OCI-LY1 (cell line): ENCODE measurements at regions not wholly inside any gene's neighbourhood (a gene's known extent, or its start where the extent isn't known, plus 50 kb on each side); places are given as distances from the start of the nearest gene placed in this dataset.

ENCODE experiments used
- H2AFZ ChIP-seq: fragments of 200-600 bp; sonication (generic), shearing (Covaris generic); 2 replicates; pipeline ENCODE4 v1.6.0; 2014; ENCODE audit warnings: antibody characterized with exemption, mild to moderate bottlenecking, low read length
- H3F3A ChIP-seq: fragments of 200-600 bp; sonication (generic), shearing (Covaris generic); 2 replicates; pipeline ENCODE4 v1.6.0; 2014; ENCODE audit warnings: mild to moderate bottlenecking, antibody characterized with exemption, low read length, moderate library complexity; ENCODE audit not compliant: insufficient read depth
- H3K27ac ChIP-seq: fragments of 200-600 bp; sonication (generic); 2 replicates; pipeline ENCODE4 v1.5.1; 2014; ENCODE audit warnings: low read length, mixed run types, mild to moderate bottlenecking, low read depth; ENCODE audit not compliant: poor library complexity, severe bottlenecking
- H3K27me3 ChIP-seq: fragments of 200-600 bp; sonication (generic); 2 replicates; pipeline ENCODE4 v1.6.0; 2014; ENCODE audit warnings: antibody characterized with exemption, mild to moderate bottlenecking, low read length, moderate library complexity; ENCODE audit not compliant: insufficient read depth
- H3K36me3 ChIP-seq: fragments of 200-600 bp; sonication (generic); 2 replicates; pipeline ENCODE4 v1.6.1; 2014; ENCODE audit warnings: mild to moderate bottlenecking, antibody characterized with exemption, low read length, moderate library complexity, mixed read lengths; ENCODE audit not compliant: insufficient read depth
- H3K4me1 ChIP-seq: fragments of 200-600 bp; sonication (generic); 2 replicates; pipeline ENCODE4 v1.5.1; 2014; ENCODE audit warnings: mild to moderate bottlenecking, low read length, moderate library complexity; ENCODE audit not compliant: insufficient read depth, severe bottlenecking
- H3K4me2 ChIP-seq: fragments of 200-600 bp; sonication (generic), shearing (Covaris generic); 2 replicates; pipeline ENCODE4 v1.6.1; 2014; ENCODE audit warnings: low read length
- H3K4me3 ChIP-seq: fragments of 200-600 bp; sonication (generic); 2 replicates; pipeline ENCODE4 v1.5.1; 2014; ENCODE audit warnings: low read length, low read depth, mild to moderate bottlenecking, mixed read lengths; ENCODE audit not compliant: poor library complexity, severe bottlenecking
- H3K79me2 ChIP-seq: fragments of 200-600 bp; shearing (Covaris generic); 2 replicates; pipeline ENCODE4 v1.6.1; 2016; ENCODE audit warnings: mixed run types, low read length, mixed read lengths; ENCODE audit not compliant: insufficient read depth
- H3K9ac ChIP-seq: fragments of 200-600 bp; sonication (generic), shearing (Covaris generic); 2 replicates; pipeline ENCODE4 v1.6.1; 2014; ENCODE audit warnings: mild to moderate bottlenecking, low read length, mixed read lengths
- H3K9me2 ChIP-seq: fragments of 200-600 bp; sonication (generic), shearing (Covaris generic); 2 replicates; pipeline ENCODE4 v1.6.1; 2014; ENCODE audit warnings: low read depth, mild to moderate bottlenecking, low read length, mixed read lengths
- H3K9me3 ChIP-seq: fragments of 200-600 bp; shearing (Covaris generic); 2 replicates; pipeline ENCODE4 v1.6.1; 2014; ENCODE audit warnings: low read length, mixed read lengths
- H4K20me1 ChIP-seq: fragments of 200-600 bp; sonication (generic), shearing (Covaris generic); 2 replicates; pipeline ENCODE4 v1.6.0; 2016; ENCODE audit warnings: mild to moderate bottlenecking, low read length; ENCODE audit not compliant: insufficient read depth
- CTCF ChIP-seq: fragments of 200-600 bp; sonication (generic), shearing (Covaris generic); IDR thresholded peaks from 2 replicates; pipeline ENCODE4 v1.5.1; 2017; ENCODE audit warnings: mild to moderate bottlenecking, antibody characterized with exemption, low read length, moderate library complexity, mixed read lengths
- EZH2 ChIP-seq: fragments of 200-600 bp; sonication (generic), shearing (Covaris generic); IDR thresholded peaks from 2 replicates; pipeline ENCODE4 v1.8.0; 2017; ENCODE audit warnings: borderline replicate concordance, mixed run types, mild to moderate bottlenecking, antibody characterized with exemption, low read length, moderate library complexity, mixed read lengths

GRCh38 chr1:89457046-89457445 lies 67.6 kb upstream of the LRRC8B start:
- Histone ChIP-seq H3K4me2 (no peak overlapping the region), H3K9me2 (no peaks in the 10 kb centered on the region), H3F3A (peaks cover 3% of the 10 kb centered on the region; the same call in 1 of the 2 replicates), H3K4me1 (no peaks in the 10 kb centered on the region), H3K36me3 (no peaks in the 10 kb centered on the region), H3K27ac (no peak overlapping the region), H3K4me3 (no peak overlapping the region), H3K9me3 (no peaks in the 10 kb centered on the region), H3K9ac (no peak overlapping the region), H4K20me1 (no peaks in the 10 kb centered on the region), H2AFZ (no peak overlapping the region), H3K79me2 (no peaks in the 10 kb centered on the region), H3K27me3 (no peaks in the 10 kb centered on the region)
- no peak for TF ChIP-seq CTCF
- no peak for TF ChIP-seq EZH2

- H3K36me3 ChIP-seq, result no peaks in the 10 kb centered on the region
- no peaks in the 10 kb centered on the region for H3K4me1 ChIP-seq
- H3F3A ChIP-seq, result peaks cover 3% of the 10 kb centered on the region; the same call in 1 of the 2 replicates
- H3K9me3 ChIP-seq, result no peaks in the 10 kb centered on the region
- no peaks in the 10 kb centered on the region for H3K9me2 ChIP-seq
- no peak overlapping the region for H3K27ac ChIP-seq
- no peaks in the 10 kb centered on the region for H3K27me3 ChIP-seq
- H4K20me1 ChIP-seq, result no peaks in the 10 kb centered on the region
- H3K79me2 ChIP-seq, result no peaks in the 10 kb centered on the region
- H2AFZ ChIP-seq, result no peak overlapping the region
- no peak overlapping the region for H3K4me3 ChIP-seq
- TF ChIP-seq CTCF, result no peak
- TF ChIP-seq EZH2, result no peak
- H3K9ac ChIP-seq, result no peak overlapping the region
- H3K4me2 ChIP-seq, result no peak overlapping the region
These were observed 65.5 kb upstream of the LRRC8B start for GRCh38 chr1:89459081-89459480.

GRCh38 chr1:89460325-89460724 lies 64.3 kb upstream of the LRRC8B start:
- Histone ChIP-seq H3K9ac (no peak overlapping the region), H3K4me3 (no peak overlapping the region), H3K79me2 (no peaks in the 10 kb centered on the region), H3K4me1 (no peaks in the 10 kb centered on the region), H3F3A (peaks cover 3% of the 10 kb centered on the region; the same call in 1 of the 2 replicates), H3K4me2 (no peak overlapping the region), H4K20me1 (no peaks in the 10 kb centered on the region), H3K27ac (no peak overlapping the region), H3K9me2 (no peaks in the 10 kb centered on the region), H2AFZ (no peak overlapping the region), H3K27me3 (no peaks in the 10 kb centered on the region), H3K9me3 (no peaks in the 10 kb centered on the region), H3K36me3 (no peaks in the 10 kb centered on the region)
- no peak for TF ChIP-seq CTCF
- no peak for TF ChIP-seq EZH2
